IPS-NIHi11 (cell line): ENCODE measurements at regions not wholly inside any gene's neighbourhood (a gene's known extent, or its start where the extent isn't known, plus 50 kb on each side); places are given as distances from the start of the nearest gene placed in this dataset.
"Not testable (repeated sequence)": the region's sequence is repeated elsewhere in the genome, so short reads cannot be mapped to it uniquely, and the experiment has no call there.

ENCODE experiments used
- DNase-seq: peaks from one replicate; pipeline ENCODE4 v3.0.0; 2012; ENCODE audit warnings: mixed read lengths, low spot score

DNA sequence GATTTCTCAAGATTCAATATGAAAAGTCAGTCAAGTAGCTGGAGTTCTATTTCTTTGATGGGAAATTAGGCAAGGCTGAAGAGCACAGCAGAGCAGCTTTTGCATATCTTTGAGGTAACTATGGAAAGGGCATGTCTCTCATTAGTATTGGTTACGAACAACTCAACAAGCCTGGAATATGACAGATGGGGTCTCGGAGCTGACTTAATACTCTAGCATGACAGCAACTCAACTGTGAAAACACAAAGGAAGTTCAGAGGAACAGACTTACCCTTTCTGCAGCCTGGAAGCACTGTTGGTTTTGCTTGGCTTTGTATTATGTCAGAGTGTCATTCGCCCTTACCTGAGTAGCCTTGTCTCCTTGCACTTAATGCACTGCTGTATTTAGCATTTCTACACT, 79.9 kb upstream of the AADAT start:
- no peak for DNase-seq

DNA sequence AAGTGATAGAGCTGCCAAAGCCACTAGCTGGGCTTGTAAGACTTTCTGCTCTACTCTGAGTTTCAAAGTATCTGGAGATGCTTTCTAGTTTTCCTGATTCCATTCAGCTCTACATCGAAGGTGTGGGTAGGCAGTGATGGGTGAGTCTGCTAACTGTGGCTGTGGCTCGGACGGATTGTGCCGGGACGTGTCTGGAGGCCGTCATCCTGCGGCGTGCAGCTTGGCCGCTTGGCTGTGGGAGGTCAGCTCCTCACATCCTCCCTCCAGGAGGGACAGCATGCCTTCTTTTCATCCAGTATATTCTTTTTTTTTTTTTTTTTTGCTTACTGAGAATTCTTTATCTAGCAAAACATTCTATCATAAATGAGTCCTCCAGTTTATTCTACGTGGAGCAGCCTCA, 77.9 kb upstream of the AADAT start:
- DNase-seq = no peak

DNA sequence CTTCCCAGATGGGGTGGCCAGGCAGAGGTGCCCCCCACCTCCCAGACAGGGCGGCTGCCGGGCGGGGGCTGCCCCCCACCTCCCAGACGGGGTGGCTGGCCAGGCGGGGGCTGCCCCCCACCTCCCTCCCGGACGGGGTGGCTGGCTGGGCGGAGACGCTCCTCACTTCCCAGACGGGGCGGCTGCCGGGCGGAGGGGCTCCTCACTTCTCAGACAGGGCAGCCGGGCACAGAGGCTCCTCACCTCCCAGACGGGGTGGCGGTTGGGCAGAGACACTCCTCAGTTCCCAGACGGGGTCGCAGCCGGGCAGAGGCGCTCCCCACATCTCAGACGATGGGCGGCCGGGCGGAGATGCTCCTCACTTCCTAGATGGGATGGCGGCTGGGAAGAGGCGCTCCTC, 76.4 kb upstream of the AADAT start:
- DNase-seq = not testable (repeated sequence)

DNA sequence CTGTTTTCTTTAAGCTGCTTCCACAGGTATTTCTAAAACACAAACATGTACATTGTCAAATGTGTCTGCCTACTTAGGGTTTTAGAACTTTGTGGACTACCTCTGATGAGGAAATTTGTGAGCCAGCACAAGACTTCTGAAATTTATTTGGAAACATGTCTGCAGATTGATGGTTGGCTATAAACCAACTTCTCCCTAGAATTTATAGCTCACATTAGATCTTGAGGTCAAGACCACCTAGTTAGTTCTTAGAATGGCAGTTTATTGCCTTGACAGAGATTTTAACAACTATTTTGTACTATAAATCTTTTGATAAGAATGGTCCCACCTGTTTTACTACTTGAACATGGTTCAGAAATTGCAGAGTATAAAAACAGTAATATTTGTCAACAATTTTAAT, 72.7 kb upstream of the AADAT start:
- no peak for DNase-seq

DNA sequence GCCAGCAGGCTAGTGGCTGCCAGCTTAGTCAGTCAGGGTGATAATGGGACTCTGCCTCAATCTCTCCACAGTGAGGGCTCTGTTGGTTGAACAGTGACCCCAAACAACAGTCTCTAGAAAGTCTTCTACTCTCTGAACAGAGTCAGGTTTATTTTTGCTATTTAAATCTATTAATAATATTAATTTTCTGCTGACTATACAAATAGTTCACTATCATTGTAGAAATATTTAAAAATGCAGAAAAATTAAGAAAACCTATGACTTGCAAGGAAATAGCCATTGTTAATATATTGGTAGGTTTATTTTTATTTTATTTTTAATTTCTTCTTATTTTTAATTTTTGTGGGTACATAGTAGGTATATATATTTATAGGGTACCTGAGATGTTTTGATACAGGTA, 67.9 kb upstream of the AADAT start:
- DNase-seq = no peak

DNA sequence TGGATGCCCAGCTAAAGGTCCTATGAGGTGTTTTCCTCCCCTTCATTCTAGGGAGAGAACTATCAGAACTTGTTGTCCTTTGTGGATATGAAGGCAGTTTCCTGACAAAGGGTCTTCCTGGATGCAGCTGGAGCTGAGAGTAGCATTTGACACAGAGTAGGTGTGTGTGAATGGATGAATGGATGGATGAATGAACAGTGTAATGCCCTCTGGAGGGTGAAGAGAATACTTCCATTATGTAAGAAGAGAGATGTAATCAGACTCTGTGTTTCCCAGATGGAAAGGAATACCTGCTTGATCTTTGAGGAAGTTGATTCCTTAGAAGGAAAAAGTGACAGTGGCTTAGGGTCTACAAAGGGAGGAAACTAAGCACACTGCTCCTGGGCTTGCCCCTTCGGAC, 55.4 kb upstream of the AADAT start:
- no peak for DNase-seq

DNA sequence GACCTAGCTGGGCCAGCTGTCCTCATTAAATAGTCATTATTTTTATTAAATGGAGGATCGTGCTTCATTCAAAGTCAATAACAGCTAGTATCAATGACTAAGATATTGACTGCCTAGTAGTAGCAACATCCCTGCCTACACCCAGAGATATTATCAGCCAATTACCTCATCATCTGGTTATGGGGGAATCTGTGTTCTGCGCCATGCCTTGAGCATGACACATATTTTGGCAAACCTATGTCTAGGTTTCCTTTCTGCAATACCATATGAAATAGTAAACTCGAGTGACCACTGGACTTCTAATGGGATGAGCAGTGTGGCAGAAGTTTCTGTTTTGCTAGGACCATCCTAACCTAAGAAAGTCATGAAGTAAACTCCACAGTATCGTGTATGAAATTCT, 50.0 kb upstream of the AADAT start:
- no peak for DNase-seq
